CD8-positive, alpha-beta memory T cell (primary cell): ENCODE measurements at regions not wholly inside any gene's neighbourhood (a gene's known extent, or its start where the extent isn't known, plus 50 kb on each side); places are given as distances from the start of the nearest gene placed in this dataset.
A peak's percentile ranks its signal among the peaks of the same experiment; 100 is the strongest.

Experiments used
- CTCF ChIA-PET: fragments of 350-600 bp; sonication (Branson Sonifier 250); formaldehyde crosslinking; loops from one replicate; lab custom pipeline; 2021; ENCODE audit warnings: antibody characterized with exemption; lab: Charles Lee
- POLR2A ChIA-PET: fragments of 350-600 bp; sonication (Branson Sonifier 250); formaldehyde crosslinking; loops from one replicate; lab custom pipeline; 2021; ENCODE audit warnings: antibody characterized with exemption; lab: Charles Lee
- DNase-seq, 5 donors: peaks; one replicate each; pipeline versions ENCODE4 v3.0.0 to v3.0.0-alpha.2; 2020 to 2022; ENCODE audit warnings: mixed read lengths in 1 of 5
- H3K27ac ChIP-seq: one replicate; pipeline ENCODE4 v1.7.0; 2013; ENCODE audit warnings: low read depth, mild to moderate bottlenecking, low read length, moderate library complexity
- H3K27me3 ChIP-seq: 2 replicates; pipeline ENCODE4 v1.7.0; 2013; ENCODE audit warnings: low read length, mild to moderate bottlenecking; ENCODE audit not compliant: insufficient read depth, poor library complexity, severe bottlenecking
- H3K36me3 ChIP-seq: 2 replicates; pipeline ENCODE4 v1.7.0; 2013; ENCODE audit warnings: mild to moderate bottlenecking, low read length, moderate library complexity; ENCODE audit not compliant: insufficient read depth
- H3K4me1 ChIP-seq: 2 replicates; pipeline ENCODE4 v1.7.0; 2013; ENCODE audit warnings: mild to moderate bottlenecking, low read length, moderate library complexity; ENCODE audit not compliant: insufficient read depth
- H3K4me3 ChIP-seq: 2 replicates; pipeline ENCODE4 v1.7.0; 2013; ENCODE audit warnings: mild to moderate bottlenecking, low read length
- H3K9me3 ChIP-seq: 2 replicates; pipeline ENCODE4 v1.7.0; 2013; ENCODE audit warnings: mild to moderate bottlenecking, low read length
- H3K27ac Mint-ChIP-seq, 8 donors: one replicate each; pipeline ENCODE4 v1.8.0; 2020 to 2021; ENCODE audit warnings: mixed read lengths in 8 of 8, mild to moderate bottlenecking in 6 of 8, inconsistent platforms in 3 of 8, moderate library complexity in 3 of 8
- H3K27me3 Mint-ChIP-seq, 2 donors: one replicate each; pipeline ENCODE4 v1.8.0; 2020 to 2021; ENCODE audit warnings: mixed read lengths in 2 of 2, mild to moderate bottlenecking in 1 of 2, moderate library complexity in 1 of 2
- H3K36me3 Mint-ChIP-seq, 3 donors: one replicate each; pipeline ENCODE4 v1.8.0; 2020 to 2021; ENCODE audit warnings: mixed read lengths in 3 of 3, inconsistent platforms in 1 of 3, mild to moderate bottlenecking in 1 of 3
- H3K4me1 Mint-ChIP-seq, 3 donors: one replicate each; pipeline ENCODE4 v1.8.0; 2020 to 2021; ENCODE audit warnings: mixed read lengths in 3 of 3, inconsistent platforms in 1 of 3, mild to moderate bottlenecking in 1 of 3
- H3K4me3 Mint-ChIP-seq, 7 donors: one replicate each; pipeline ENCODE4 v1.8.0; 2020 to 2021; ENCODE audit warnings: mixed read lengths in 7 of 7, mild to moderate bottlenecking in 6 of 7, moderate library complexity in 4 of 7, inconsistent platforms in 2 of 7
- H3K9me3 Mint-ChIP-seq, 5 donors: one replicate each; pipeline ENCODE4 v1.8.0; 2020 to 2022; ENCODE audit warnings: mixed read lengths in 5 of 5, mild to moderate bottlenecking in 3 of 5, moderate library complexity in 2 of 5, inconsistent platforms in 1 of 5

DNA sequence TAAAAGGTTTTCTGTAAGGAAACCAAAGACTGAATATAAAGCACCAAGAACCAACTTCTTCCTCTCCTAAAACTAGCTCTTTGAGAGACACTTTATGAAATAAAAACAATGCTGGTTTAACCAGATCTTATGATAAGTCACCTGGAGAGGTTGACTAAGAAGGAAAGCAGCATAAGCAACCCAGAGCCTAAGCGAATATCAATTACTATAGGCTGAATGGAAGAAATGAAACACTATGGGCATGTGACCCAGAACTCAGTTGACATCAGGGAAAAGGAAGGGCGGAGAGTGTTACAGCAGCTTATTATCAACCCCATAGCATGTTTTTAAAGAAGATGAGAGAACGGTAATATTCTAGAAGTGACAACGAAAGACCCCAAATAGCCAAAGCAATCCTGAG is 94.1 kb upstream of the STMND1 start:
- H3K36me3 ChIP-seq = no peaks in the 10 kb centered on the region
- peaks cover 0 to 7% (median 3%) of the 10 kb centered on the region in 5 donors for H3K9me3 Mint-ChIP-seq
- H3K4me3 ChIP-seq = no peak overlapping the region
- no peak for DNase-seq
- CTCF ChIA-PET = no interaction called here
- H3K4me1 ChIP-seq = no peaks in the 10 kb centered on the region
- H3K27ac ChIP-seq = no peak overlapping the region
- H3K4me1 Mint-ChIP-seq = no peaks in the 10 kb centered on the region
- no peak overlapping the region for H3K27ac Mint-ChIP-seq
- no peak overlapping the region for H3K4me3 Mint-ChIP-seq
- no peaks in the 10 kb centered on the region for H3K27me3 ChIP-seq
- H3K36me3 Mint-ChIP-seq = no peaks in the 10 kb centered on the region
- POLR2A ChIA-PET = no interaction called here
- no peaks in the 10 kb centered on the region for H3K9me3 ChIP-seq
- peaks cover 11 to 56% of the 10 kb centered on the region in 2 donors for H3K27me3 Mint-ChIP-seq

DNA sequence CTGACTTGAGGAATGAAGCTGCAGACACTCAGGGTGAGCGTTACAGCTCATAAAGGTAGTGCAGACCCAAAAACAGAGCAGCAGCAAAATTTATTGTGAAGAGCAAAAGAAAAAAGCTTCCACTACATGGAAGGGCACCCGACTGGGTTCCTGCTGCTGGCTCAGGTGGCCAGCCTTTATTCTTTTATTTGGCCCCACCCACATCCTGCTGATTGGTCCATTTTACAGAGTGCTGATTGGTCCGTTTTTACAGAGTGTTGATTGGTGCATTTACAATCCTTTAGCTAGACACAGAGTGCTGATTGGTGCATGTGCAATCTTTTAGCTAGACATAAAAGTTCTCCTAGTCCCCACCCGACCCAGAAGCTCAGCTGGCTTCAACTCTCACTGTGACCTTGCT is 95.3 kb upstream of the STMND1 start:
- CTCF ChIA-PET = no interaction called here
- Mint-ChIP-seq H3K27ac (no peak overlapping the region), H3K4me1 (no peaks in the 10 kb centered on the region), H3K9me3 (peaks cover 0 to 7% (median 3%) of the 10 kb centered on the region in 5 donors), H3K4me3 (no peak overlapping the region), H3K36me3 (no peaks in the 10 kb centered on the region), H3K27me3 (peaks cover 20 to 68% of the 10 kb centered on the region in 2 donors)
- Histone ChIP-seq H3K27me3 (peaks cover 5% of the 10 kb centered on the region), H3K4me1 (no peaks in the 10 kb centered on the region), H3K4me3 (no peak overlapping the region), H3K9me3 (no peaks in the 10 kb centered on the region), H3K36me3 (no peaks in the 10 kb centered on the region), H3K27ac (no peak overlapping the region)
- DNase-seq = no peak
- POLR2A ChIA-PET = no interaction called here

DNA sequence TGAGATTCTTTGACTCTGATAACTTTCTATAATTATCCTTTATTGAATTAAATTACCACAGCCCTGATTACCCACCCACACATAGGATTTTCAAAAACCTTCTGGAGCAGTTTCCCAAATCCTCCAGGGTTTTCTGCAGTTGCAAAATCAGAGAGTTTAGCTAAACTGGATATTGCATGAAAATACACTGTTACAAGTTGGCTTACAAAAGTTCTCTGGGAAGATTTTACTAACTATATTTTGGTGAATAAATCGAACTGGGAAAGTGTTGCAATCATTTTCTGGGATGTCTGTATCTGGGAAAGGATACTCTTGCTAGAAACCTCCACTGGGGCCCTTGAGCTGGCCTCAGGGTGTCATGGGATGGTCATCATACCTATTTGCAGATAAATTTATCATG is 97.6 kb upstream of the STMND1 start:
- DNase-seq = no peak
- ChIA-PET CTCF (no interaction called here), POLR2A (no interaction called here)
- H3K9me3 Mint-ChIP-seq = peaks cover 0 to 6% (median 3%) of the 10 kb centered on the region in 5 donors
- Histone ChIP-seq H3K27ac (no peak overlapping the region), H3K27me3 (peaks cover 5% of the 10 kb centered on the region), H3K4me1 (no peaks in the 10 kb centered on the region), H3K9me3 (no peaks in the 10 kb centered on the region), H3K36me3 (no peaks in the 10 kb centered on the region), H3K4me3 (no peak overlapping the region)
- no peaks in the 10 kb centered on the region for H3K36me3 Mint-ChIP-seq
- no peak overlapping the region for H3K4me3 Mint-ChIP-seq
- peaks cover 23 to 79% of the 10 kb centered on the region in 2 donors for H3K27me3 Mint-ChIP-seq
- H3K27ac Mint-ChIP-seq = peak overlapping the region in 1 of 8 donors; percentile 38
- H3K4me1 Mint-ChIP-seq = no peaks in the 10 kb centered on the region

DNA sequence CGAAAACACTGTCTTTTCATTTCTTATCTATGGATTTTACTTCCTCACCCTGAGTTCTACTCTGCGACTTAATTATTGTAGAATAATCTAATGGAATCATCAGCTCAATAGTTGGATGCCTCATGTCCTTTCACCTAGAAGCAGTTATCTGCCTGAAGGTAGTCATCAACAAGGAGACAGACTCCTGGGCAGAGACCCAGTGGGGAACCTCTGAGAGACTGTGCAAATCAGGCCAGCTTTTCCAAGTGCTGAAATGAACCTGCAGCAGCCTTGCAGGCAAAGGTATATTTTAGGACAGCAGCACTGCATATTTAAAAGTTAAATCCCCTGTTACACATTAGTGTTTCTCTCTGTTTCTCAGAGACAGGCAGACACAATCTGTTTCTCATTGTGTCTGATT is 99.7 kb upstream of the STMND1 start:
- H3K27me3 ChIP-seq = peaks cover 5% of the 10 kb centered on the region
- Mint-ChIP-seq H3K27me3 (peaks cover 19 to 78% of the 10 kb centered on the region in 2 donors), H3K4me1 (no peaks in the 10 kb centered on the region), H3K36me3 (no peaks in the 10 kb centered on the region), H3K27ac (no peak overlapping the region), H3K9me3 (no peaks in the 10 kb centered on the region), H3K4me3 (no peak overlapping the region)
- H3K36me3 ChIP-seq = no peaks in the 10 kb centered on the region
- no peak for DNase-seq
- H3K4me1 ChIP-seq = no peaks in the 10 kb centered on the region
- ChIA-PET CTCF (no interaction called here), POLR2A (no interaction called here)
- H3K27ac ChIP-seq = no peak overlapping the region
- no peak overlapping the region for H3K4me3 ChIP-seq
- no peaks in the 10 kb centered on the region for H3K9me3 ChIP-seq

DNA sequence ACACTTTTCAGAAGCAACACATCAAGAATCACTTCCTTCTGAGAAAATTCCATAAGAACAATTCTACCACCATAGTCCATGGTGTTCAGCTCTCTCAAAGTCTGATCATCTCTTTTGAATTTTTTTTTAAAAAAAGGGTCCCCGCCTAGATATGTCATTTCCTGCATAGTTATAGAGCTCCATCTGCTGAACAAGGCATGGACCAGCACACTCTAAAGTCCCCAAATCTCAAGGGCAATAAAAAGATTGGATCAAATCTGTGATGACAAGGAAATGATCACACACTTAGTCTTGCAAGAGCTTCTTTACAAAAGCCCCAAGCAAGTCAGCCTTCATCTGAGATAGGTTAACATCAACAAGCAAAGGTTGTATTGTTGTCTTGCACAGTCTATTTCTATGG is 100.7 kb upstream of the STMND1 start:
- H3K9me3 Mint-ChIP-seq = no peaks in the 10 kb centered on the region
- ChIA-PET POLR2A (no interaction called here), CTCF (no interaction called here)
- H3K4me3 ChIP-seq = no peak overlapping the region
- no peak for DNase-seq
- H3K27me3 Mint-ChIP-seq = peaks cover 21 to 74% of the 10 kb centered on the region in 2 donors
- no peaks in the 10 kb centered on the region for H3K36me3 ChIP-seq
- no peak overlapping the region for H3K27ac ChIP-seq
- H3K27me3 ChIP-seq = peaks cover 5% of the 10 kb centered on the region
- H3K9me3 ChIP-seq = no peaks in the 10 kb centered on the region
- no peaks in the 10 kb centered on the region for H3K36me3 Mint-ChIP-seq
- no peaks in the 10 kb centered on the region for H3K4me1 Mint-ChIP-seq
- H3K4me1 ChIP-seq = no peaks in the 10 kb centered on the region
- no peak overlapping the region for H3K27ac Mint-ChIP-seq
- H3K4me3 Mint-ChIP-seq = no peak overlapping the region

DNA sequence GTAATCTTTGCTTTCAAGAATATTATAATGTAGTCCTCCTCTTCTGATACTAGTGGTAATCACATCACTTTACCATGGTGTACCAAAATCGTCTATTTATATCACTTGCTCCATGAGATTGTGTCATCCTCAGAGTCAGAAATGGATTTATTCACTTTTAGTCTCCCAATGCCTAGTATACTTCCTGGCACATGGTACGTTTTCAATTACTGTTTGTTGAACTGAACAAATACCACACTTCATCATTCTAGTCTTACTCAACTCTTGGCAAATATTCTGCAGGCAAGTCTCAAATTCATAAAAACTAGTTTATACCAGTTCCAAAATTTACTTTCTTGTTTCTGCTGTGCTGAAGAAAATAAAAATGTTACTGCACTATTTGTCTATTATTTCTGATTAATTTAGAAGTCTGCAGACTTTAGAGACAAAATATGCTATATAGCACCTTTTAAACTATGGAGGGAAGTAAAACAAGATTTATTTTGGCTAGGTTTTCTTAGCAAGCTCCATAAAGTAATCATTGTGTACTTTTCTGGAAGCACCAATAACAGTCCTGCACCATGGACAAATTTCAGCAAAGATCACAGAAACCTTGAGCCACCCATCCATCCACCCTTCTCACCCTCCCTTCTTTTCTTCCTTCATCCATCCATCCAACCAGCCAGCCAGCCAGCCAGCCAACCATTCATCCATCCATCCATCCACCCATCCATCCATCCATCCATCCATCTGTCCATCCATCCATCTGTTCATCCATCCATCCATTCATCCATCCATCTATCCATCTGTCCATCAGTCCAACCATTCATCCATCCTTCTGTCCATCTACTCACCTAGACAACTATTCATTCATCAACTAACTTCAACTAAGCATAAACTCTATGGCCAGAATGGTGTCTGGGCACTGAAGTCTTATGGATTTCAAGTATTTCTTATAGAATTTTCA is 102.1 kb upstream of the STMND1 start:
- Histone ChIP-seq H3K27ac (no peak overlapping the region), H3K4me1 (no peaks in the 10 kb centered on the region), H3K36me3 (no peaks in the 10 kb centered on the region), H3K4me3 (no peak overlapping the region), H3K9me3 (no peaks in the 10 kb centered on the region), H3K27me3 (peaks cover 5% of the 10 kb centered on the region)
- H3K9me3 Mint-ChIP-seq = no peaks in the 10 kb centered on the region
- H3K4me3 Mint-ChIP-seq = no peak overlapping the region
- DNase-seq = no peak
- POLR2A ChIA-PET = no interaction called here
- no peaks in the 10 kb centered on the region for H3K36me3 Mint-ChIP-seq
- CTCF ChIA-PET = no interaction called here
- no peak overlapping the region for H3K27ac Mint-ChIP-seq
- H3K4me1 Mint-ChIP-seq = no peaks in the 10 kb centered on the region
- peaks cover 18 to 72% of the 10 kb centered on the region in 2 donors for H3K27me3 Mint-ChIP-seq

DNA sequence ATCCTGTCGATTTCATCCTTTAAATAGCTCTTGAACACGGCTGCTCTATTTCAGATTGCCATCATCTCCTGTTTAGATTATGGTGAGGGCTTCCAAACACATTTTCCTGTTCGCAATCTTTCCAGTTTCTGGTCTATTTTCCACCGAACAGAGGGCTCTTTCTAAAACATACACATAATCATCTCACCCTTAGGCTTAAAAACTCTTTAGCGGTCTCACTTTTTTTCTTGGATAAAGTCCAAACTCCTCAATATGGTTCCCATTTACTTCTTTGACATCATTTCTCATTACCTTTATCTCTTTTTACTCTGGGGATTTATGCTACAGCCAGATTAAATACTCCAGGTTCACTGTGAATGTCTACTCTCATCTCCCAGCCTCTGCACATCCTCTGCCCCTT is 103.4 kb upstream of the STMND1 start:
- Histone ChIP-seq H3K27me3 (peaks cover 5% of the 10 kb centered on the region), H3K4me3 (no peak overlapping the region), H3K4me1 (no peaks in the 10 kb centered on the region), H3K27ac (no peak overlapping the region), H3K9me3 (no peaks in the 10 kb centered on the region), H3K36me3 (no peaks in the 10 kb centered on the region)
- Mint-ChIP-seq H3K4me3 (no peak overlapping the region), H3K9me3 (no peaks in the 10 kb centered on the region), H3K27ac (no peak overlapping the region), H3K36me3 (no peaks in the 10 kb centered on the region), H3K4me1 (no peaks in the 10 kb centered on the region), H3K27me3 (peaks cover 17 to 67% of the 10 kb centered on the region in 2 donors)
- ChIA-PET CTCF (no interaction called here), POLR2A (no interaction called here)
- DNase-seq = no peak

DNA sequence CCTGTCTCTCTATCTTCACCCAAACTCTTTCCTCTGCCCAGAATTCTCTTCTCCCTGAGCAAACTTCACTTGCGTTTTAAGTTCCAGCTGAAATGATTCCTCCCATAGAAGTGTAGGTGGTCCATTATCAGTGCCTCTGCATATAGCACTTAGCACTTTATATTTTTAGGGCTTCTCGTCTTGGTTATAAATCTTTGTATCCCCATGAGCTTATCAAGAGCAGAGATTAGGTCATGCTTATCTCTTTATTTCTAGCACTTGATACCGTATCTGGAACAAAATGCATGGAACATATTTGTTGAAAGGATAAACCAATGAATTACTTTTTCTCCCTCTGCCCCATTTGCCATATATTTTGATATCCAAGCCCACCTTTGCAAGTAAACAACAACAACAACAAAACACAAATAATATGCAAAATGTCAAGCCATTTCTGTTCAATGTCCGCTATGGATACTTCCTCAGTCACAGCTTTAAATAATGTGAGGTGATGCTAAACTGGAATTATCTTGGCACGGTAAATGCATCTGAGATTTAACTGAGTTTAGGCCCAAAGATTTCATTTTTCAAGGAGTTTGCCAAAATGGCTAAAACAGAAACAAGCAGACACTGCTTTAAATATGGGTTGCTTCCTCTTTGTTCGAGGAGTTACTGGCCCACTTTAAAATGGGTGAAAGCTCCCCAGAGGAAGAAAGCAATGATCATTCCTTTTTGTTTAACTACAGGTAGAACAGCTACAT is 106.2 kb upstream of the STMND1 start:
- Mint-ChIP-seq H3K27ac (no peak overlapping the region), H3K4me1 (no peaks in the 10 kb centered on the region), H3K36me3 (no peaks in the 10 kb centered on the region), H3K9me3 (peaks cover 0 to under 1% (median 0%) of the 10 kb centered on the region in 5 donors), H3K27me3 (peaks cover 10 to 53% of the 10 kb centered on the region in 2 donors), H3K4me3 (no peak overlapping the region)
- POLR2A ChIA-PET = no interaction called here
- CTCF ChIA-PET = no interaction called here
- H3K36me3 ChIP-seq = no peaks in the 10 kb centered on the region
- H3K4me3 ChIP-seq = no peak overlapping the region
- no peaks in the 10 kb centered on the region for H3K9me3 ChIP-seq
- H3K27me3 ChIP-seq = no peaks in the 10 kb centered on the region
- no peaks in the 10 kb centered on the region for H3K4me1 ChIP-seq
- no peak for DNase-seq
- no peak overlapping the region for H3K27ac ChIP-seq
